OCI-M1 (cell line): ENCODE measurements at regions not wholly inside any gene's neighbourhood (a gene's known extent, or its start where the extent isn't known, plus 50 kb on each side); places are given as distances from the start of the nearest gene placed in this dataset.

Source experiments
- DNase-seq: peaks from one replicate; lab custom pipeline; 2025; lab: John Stamatoyannopoulos, UW

GRCh38 chr5:107216587-107216986 lies 454.1 kb downstream of the EFNA5 start:
- DNase-seq = no peak

- peak; percentile 39 for DNase-seq
These were observed 455.1 kb downstream of the EFNA5 start for GRCh38 chr5:107215611-107216010.

GRCh38 chr5:107213025-107213424 lies 457.7 kb downstream of the EFNA5 start:
- DNase-seq = no peak

DNA sequence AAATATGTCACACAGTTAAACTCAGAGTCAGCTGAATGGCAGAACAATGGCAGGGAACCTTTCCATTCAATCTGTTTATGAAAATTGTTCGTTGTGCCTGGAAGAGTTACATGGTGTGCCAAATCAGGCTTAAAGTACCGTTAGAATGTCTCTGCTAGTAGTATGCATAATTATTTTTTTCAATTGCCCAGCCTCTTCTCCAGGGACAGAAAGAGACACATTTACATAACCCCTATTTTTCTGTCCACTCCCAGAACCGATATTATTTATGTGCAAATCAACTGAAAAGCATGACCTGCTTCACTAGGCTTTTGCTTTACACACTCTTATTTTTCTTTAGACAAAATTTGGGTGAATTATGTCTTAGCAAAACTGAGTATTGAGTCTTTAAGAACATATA lies 459.1 kb downstream of the EFNA5 start:
- no peak for DNase-seq

GRCh38 chr5:107208867-107209266 lies 461.9 kb downstream of the EFNA5 start:
- DNase-seq = no peak

- no peak for DNase-seq
These were observed 466.3 kb downstream of the EFNA5 start for GRCh38 chr5:107204413-107204812.

DNA sequence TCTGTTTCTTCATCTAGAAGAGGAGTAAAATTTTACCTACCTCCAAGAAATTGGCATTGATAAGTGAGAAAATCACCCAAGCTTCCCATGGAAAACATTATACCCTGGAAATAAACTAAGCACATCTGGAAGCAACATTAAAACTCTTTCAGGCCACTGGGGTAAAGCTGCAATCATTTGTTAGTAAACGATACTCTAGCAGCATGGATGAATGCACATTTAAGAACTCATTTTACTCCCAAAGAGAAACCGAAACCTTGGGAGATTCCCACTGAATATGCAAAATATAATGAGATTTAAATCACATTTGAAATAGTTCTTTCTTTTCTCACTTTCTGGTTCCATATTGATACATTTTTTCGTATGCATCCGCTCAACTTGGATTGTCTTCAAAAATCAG lies 467.5 kb downstream of the EFNA5 start:
- DNase-seq = peak; percentile 29

GRCh38 chr5:107199756-107200155 lies 471.0 kb downstream of the EFNA5 start:
- DNase-seq = no peak

DNA sequence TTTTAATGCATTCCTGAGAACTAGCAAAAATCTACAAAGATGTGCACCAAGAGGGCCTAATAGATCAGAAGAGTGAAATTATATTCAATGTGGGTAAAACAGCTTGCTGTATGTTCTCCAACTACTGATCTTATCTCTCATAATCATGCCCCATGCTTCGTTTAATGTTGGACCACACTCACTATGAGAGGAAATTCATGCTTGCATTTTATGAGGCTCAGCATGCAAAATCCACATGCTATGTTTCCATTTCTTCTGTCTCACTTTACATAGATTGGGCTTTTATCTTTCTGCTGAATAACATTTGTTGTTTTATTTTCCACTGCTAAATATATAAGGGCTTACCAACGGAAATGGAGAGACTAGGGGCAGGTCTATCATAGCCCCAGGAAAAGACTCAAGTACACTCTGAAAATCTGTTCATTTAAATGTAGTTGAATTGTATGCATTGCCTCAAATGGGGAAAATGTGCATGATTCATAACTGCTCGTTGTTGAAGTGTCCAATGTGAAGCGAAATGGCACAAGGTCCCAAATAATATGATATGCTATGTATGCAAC lies 474.2 kb downstream of the EFNA5 start:
- no peak for DNase-seq

- DNase-seq = no peak
These were observed 474.8 kb downstream of the EFNA5 start for GRCh38 chr5:107195890-107196395.

- DNase-seq = no peak
These were observed 485.9 kb downstream of the EFNA5 start for GRCh38 chr5:107184871-107185270.

DNA sequence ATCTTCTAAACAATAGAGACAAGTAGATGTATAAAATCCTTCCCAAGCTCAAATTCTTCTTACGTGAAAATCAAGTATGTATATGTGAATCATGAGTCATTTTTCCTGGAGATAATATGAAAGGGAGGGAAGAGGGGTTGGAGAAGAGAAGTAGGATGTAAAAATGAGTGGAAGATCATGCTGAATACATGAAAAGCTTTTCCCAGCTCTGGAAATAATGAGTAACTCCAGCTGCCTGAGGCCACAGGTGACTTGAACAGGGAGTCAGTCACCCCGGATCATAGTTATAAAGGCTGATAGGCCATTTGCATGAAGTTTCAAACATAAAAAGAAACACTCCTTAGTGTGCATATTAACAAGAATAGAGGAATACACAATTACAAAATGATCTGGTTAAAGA lies 486.7 kb downstream of the EFNA5 start:
- no peak for DNase-seq

DNA sequence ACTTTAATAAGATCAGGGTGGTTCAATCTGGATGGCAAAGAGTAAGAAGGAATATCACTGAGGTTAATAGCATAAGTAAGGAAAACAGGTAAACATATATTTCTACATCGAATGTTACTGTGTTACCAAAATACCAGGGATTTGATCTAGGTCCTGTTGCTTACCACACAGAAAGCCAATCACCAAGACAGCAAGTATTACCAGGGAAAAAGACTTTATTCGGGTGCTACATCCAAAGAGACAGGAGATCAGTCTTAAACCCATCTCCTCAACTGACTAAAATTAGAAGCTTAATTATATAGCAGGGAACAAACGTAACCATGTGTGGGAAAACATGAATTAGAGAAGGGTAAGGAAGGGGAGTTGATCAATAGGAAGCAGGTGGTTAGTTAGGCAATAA lies 500.1 kb downstream of the EFNA5 start:
- DNase-seq = peak; percentile 32

DNA sequence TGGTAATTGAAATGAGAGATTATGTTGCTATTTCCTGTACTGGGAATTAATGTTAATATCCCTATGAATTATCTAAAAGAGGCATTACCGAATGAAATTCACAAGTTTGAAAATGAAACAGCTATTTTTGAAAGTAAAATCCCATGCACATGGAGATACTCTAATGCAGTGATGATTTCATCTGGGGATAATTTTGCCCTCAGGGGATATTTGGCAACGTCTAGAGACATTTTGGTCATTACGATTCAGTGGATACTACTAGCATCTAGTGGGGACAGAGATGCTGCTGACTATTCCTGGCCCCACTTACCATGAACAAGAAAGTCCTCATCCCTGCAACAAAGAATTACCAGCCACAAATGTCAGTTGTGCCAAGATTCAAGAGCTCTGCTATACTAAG lies 500.9 kb downstream of the EFNA5 start:
- DNase-seq = no peak

DNA sequence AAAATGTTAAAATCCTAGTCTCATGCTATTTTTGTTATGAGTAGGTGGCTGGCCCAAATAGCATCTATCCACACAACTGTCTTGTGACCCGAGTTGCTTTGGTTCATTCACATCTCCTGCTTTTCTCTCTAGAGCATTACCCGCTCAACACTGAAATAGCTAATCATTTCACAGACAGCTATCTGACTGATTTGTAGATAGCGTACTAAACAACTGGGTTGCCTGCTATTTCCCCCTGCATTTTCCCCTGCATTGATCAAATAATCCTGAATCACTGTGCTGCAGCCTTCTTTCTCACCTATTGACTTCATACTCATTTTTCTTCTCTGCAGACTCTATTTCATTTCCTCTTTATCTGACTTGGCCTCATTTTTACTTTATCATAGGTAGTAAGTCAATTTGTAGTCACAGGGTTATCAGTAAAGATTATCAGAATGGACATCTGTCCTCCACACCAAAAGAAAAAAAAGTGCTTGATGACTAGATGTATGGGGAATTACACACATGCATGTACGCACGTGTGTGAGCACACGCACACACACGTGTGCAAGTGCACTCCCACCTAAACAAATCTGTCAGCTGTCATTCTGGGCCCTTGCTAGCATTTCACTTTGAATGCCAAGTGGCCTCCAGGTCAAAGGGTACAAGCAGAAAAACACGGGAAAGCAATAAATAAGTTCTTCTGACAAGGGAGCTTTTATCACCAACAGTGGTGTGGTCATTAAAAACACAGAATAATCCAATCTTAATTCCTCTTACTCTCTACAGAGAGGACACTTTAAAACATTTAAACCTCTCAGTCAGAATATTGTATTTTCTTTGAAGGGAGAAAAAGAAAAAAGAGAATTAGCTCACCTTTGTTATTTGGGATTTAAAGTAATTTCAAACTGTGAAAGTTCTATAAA lies 501.6 kb downstream of the EFNA5 start:
- DNase-seq = no peak

DNA sequence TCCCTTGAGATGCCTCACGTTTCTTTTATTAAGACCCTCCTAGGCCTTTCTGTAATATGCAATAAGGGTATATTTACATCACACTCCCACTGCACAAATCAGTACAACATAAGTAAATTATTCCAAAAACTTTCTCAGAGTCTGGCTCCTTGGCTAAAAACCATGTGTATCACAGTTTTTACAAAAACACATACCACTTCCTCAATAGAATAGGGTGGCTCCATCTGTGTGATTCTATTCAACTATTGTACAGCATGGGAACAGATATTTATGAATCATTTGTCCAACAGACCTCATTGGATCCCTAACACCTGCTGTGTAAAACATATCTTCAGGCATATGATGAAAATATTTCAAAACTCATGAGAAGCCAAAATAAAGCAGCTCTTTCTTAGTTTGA lies 502.7 kb downstream of the EFNA5 start:
- no peak for DNase-seq

GRCh38 chr5:107165296-107165695 lies 505.4 kb downstream of the EFNA5 start:
- DNase-seq = no peak

- DNase-seq = no peak
These were observed 512.9 kb downstream of the EFNA5 start for GRCh38 chr5:107157809-107158208.

DNA sequence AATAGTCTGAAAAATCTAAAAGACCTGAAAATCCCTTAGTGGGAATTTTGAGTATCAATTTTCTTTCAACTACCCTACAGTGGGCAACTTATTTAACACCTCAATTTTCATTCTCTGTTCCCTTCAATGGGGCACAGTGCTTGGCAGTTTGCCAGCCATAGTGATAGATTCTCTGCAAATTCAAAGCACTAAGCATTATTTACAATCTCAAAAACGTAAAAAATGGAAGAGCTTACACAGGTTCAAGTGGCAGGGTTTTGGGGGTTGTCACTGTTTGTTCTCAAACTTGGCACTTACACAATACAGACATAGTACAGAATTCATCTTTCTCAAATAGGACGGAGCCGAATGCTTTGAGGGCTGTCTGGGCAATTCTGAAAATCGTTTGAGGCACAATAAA lies 515.0 kb downstream of the EFNA5 start:
- no peak for DNase-seq

DNA sequence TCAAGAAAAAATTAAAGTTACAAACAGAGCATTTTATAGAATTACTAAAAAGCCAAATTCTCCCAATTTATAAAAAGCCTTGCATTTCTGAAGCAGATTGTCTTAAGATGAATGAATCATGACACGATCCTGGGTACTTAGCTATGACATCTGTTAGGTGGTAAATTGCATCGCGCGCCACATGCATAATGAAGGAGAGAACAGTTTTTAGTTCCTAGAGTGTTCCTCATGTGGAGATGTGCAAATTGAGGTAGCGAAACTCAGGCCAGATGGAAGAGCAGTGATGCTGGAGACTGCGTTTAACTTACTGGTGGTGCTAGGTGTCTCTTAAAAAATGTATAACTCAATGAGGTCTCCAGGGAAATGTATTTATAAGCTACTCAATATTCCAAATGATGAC lies 516.1 kb downstream of the EFNA5 start:
- DNase-seq = no peak

DNA sequence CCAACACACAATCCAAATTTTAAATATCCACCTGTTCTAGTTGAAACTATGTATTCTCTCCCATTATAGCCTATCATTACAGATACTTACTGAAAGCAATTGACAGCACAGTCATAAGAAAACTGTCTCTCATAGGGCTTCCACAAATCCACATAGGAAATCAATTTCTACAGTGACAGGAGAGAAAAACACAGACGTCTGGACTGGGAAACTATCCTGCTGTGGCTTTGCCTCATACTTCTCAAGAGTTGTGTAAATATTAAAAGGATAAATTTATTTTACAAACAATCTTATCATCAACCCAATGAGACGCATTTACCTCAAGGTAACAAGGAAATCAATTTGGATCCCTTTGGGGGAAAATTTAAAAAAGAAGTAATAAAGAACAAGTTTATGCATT lies 517.5 kb downstream of the EFNA5 start:
- no peak for DNase-seq

GRCh38 chr5:107149243-107150005 lies 521.3 kb downstream of the EFNA5 start:
- no peak for DNase-seq

- no peak for DNase-seq
These were observed 523.1 kb downstream of the EFNA5 start for GRCh38 chr5:107147589-107147988.
